Fibroblast of villous mesenchyme (primary cell): ENCODE measurements at regions not wholly inside any gene's neighbourhood (a gene's known extent, or its start where the extent isn't known, plus 50 kb on each side); places are given as distances from the start of the nearest gene placed in this dataset.
"Not testable (repeated sequence)": the region's sequence is repeated elsewhere in the genome, so short reads cannot be mapped to it uniquely, and the experiment has no call there.

Experiments
- DNase-seq: peaks from one replicate; pipeline ENCODE4 v3.0.0-alpha.2; 2010; ENCODE audit warnings: low read depth
- H3K4me3 ChIP-seq: 2 replicates; pipeline ENCODE4 v1.5.1; 2011; ENCODE audit warnings: low read depth, mild to moderate bottlenecking, low read length
- CTCF ChIP-seq: IDR thresholded peaks from 2 replicates; pipeline ENCODE4 v1.5.1; 2012; ENCODE audit warnings: low read depth, mild to moderate bottlenecking, low read length; ENCODE audit not compliant: insufficient read depth

GRCh38 chr7:121714559-121715303 lies 158.2 kb upstream of the PTPRZ1 start:
- TF ChIP-seq CTCF, result no peak
- H3K4me3 ChIP-seq, result no peak overlapping the region
- no peak for DNase-seq

- H3K4me3 ChIP-seq, DNase-seq: not testable (repeated sequence)
Observed at GRCh38 chr7:121712961-121713360, 160.0 kb upstream of the PTPRZ1 start.

- no peak for DNase-seq
- no peak overlapping the region for H3K4me3 ChIP-seq
- no peak for TF ChIP-seq CTCF
Observed at GRCh38 chr7:121697731-121698316, 175.1 kb upstream of the PTPRZ1 start.

GRCh38 chr7:121696954-121697353 lies 176.0 kb upstream of the PTPRZ1 start:
- no peak for TF ChIP-seq CTCF
- DNase-seq, result no peak
- H3K4me3 ChIP-seq, result no peak overlapping the region

GRCh38 chr7:121689749-121690148 lies 183.2 kb upstream of the PTPRZ1 start:
- no peak for DNase-seq
- H3K4me3 ChIP-seq, result no peak overlapping the region
- TF ChIP-seq CTCF, result no peak

- no peak for TF ChIP-seq CTCF
- no peak for DNase-seq
- no peak overlapping the region for H3K4me3 ChIP-seq
Observed at GRCh38 chr7:121681700-121682099, 191.3 kb upstream of the PTPRZ1 start.

DNA sequence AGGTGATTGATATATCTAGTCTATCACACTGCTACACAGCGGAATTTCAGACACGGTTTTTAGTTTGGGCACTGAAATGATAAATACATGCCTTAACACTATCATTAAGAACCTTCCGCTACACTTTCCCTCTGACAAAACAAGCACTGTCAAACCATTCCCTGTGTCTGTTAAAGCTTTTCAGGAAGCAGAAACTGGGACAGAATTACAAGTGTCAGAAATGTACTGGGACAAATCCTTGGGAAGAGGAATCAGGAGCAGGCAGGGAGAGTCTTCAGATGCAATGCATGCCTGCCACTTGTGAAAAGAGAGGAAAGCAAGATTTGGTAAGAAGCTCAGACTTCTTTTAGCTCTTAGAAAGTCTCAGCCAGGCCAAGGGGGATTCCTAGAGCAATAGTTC lies 196.8 kb upstream of the PTPRZ1 start:
- no peak overlapping the region for H3K4me3 ChIP-seq
- no peak for DNase-seq
- no peak for TF ChIP-seq CTCF

- not testable (repeated sequence) for DNase-seq, H3K4me3 ChIP-seq
Observed at GRCh38 chr7:121674455-121674854, 198.5 kb upstream of the PTPRZ1 start.
